ENCODE measurements at regions not wholly inside any gene's neighbourhood (a gene's known extent, or its start where the extent isn't known, plus 50 kb on each side); places are given as distances from the start of the nearest gene placed in this dataset.

DNA sequence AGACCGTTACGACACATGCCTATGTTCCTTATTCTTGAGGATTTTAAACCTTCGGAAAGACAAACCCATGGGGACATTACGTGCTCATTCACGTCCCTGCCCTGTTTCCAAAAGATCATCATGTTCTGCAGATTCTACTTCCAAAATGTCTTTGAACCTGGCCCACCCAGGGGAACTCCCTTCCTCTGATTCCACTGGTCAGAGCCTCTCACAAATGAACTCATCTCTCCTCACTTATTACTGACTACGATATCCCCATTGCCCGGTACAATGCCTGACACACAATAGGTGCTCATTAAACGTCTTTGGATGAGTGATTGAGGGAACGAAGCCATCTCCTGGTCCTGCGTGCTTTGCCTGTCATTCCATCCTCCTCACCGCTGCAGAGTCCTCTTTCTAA, 168.3 kb upstream of the RNF32 start:
- no peaks in the 10 kb centered on the region for H3K36me3 ChIP-seq (replicated peaks in 1 of 2; ENCODE audit: control insufficient read depth in 2 of 2, insufficient read depth in 2 of 2, low read length in 2 of 2)
- no peak overlapping the region for H2BK5ac ChIP-seq (ENCODE audit: low read length)
- no peak overlapping the region for H2BK12ac ChIP-seq (ENCODE audit: low read length)
- H2BK15ac ChIP-seq (ENCODE audit: low read length): no peak overlapping the region
- no peak overlapping the region for H3K27ac ChIP-seq (replicated peaks; ENCODE audit: low read length)
- H3K4me2 ChIP-seq (ENCODE audit: insufficient read depth, low read length, poor library complexity, severe bottlenecking): no peak overlapping the region
- H3K9me3 ChIP-seq (replicated peaks in 1 of 2; ENCODE audit: control insufficient read depth in 2 of 2, insufficient read depth in 1 of 2, low read depth in 1 of 2, low read length in 2 of 2): peaks cover 0 to 5% of the 10 kb centered on the region in 2 donors
- no peak overlapping the region for H3K4me3 ChIP-seq (ENCODE audit: low read length in 2 of 2)
- H3K27me3 ChIP-seq (ENCODE audit: control insufficient read depth in 3 of 3, insufficient read depth in 3 of 3, low read depth in 1 of 3, low read length in 3 of 3): peaks cover 0 to 3% (median 0%) of the 10 kb centered on the region in 3 experiments
- H3K9ac ChIP-seq (ENCODE audit: low read depth, low read length, poor library complexity): no peak overlapping the region
- no peak for DNase-seq (ENCODE audit: low spot score)
- H2BK120ac ChIP-seq (ENCODE audit: low read depth, low read length): no peak overlapping the region
- H4K8ac ChIP-seq (ENCODE audit: low read depth, low read length): no peak overlapping the region
- H4K91ac ChIP-seq (ENCODE audit: low read depth, low read length, poor library complexity): no peak overlapping the region
- H2AFZ ChIP-seq (ENCODE audit: low read length): no peak overlapping the region
- H3K14ac ChIP-seq (ENCODE audit: low read length): no peak overlapping the region
- H3K18ac ChIP-seq (ENCODE audit: low read length): no peak overlapping the region
- WGBS, 2 donors (ENCODE audit: extremely low coverage in 2 of 2, insufficient read length in 2 of 2, insufficient replicate concordance in 1 of 2): no CpG with 5 or more reads among the region's 11 CpGs
- no peak overlapping the region for H2AK5ac ChIP-seq (ENCODE audit: low read depth, low read length)
- no peak overlapping the region for H3K4ac ChIP-seq (ENCODE audit: low read length)
- H3K23ac ChIP-seq (ENCODE audit: low read depth, low read length, poor library complexity): no peak overlapping the region
- H3K4me1 ChIP-seq (ENCODE audit: control insufficient read depth in 2 of 2, insufficient read depth in 1 of 2, low read depth in 1 of 2, low read length in 2 of 2): peaks cover 0 to 12% of the 10 kb centered on the region in 2 donors
- H3K79me1 ChIP-seq (ENCODE audit: low read depth, low read length): no peaks in the 10 kb centered on the region

DNA sequence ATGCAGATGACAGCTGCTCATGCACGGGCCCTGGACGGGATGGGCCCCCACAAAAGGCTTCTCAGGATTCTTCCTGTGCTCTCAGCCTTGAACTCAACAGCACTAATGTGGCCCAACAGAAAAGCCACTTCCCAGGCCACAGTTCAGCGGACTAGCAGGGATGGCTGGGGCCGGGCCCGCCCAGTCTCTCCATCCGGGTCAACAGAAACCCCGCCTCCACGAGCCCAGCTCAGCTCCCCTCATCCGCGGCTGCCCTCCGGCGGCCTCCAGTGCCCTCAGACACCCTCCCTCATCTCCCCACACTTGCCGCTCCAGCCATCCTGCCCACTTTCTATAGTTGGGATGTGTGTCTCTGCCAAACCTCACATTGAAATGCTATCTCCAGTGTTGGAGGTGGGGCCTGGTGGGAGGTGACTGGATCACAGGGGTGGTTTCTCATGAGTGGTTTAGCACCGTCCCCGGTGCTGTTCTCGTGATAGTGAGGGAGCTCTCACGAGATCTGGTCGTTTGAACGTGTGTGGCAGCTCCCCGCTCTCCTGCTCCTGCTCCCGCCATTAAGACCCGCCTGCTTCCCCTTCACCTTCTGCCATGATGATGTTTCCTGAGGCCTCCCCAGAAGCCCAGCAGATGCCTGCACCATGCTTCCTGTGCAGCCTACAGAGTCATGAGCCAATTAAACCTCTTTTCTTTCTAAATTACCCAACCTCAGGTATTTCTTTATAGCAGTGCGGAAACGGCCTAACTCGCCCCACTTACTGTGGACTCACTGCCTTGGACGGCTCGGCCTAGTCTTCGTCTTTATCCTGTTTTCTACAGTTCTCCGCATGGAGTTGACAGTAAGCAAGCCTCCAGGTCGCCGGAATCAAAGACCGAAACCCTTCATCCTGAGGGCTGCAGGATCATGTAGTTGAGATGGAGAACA, 169.9 kb upstream of the RNF32 start:
- Histone ChIP-seq H3K23ac (ENCODE audit: low read depth, low read length, poor library complexity) (no peak overlapping the region), H3K4me3 (ENCODE audit: low read length in 2 of 2) (no peak overlapping the region), H3K4ac (ENCODE audit: low read length) (no peak overlapping the region), H3K14ac (ENCODE audit: low read length) (no peak overlapping the region), H3K79me1 (ENCODE audit: low read depth, low read length) (no peaks in the 10 kb centered on the region), H3K18ac (ENCODE audit: low read length) (no peak overlapping the region), H2BK120ac (ENCODE audit: low read depth, low read length) (no peak overlapping the region), H4K91ac (ENCODE audit: low read depth, low read length, poor library complexity) (no peak overlapping the region), H3K9ac (ENCODE audit: low read depth, low read length, poor library complexity) (no peak overlapping the region), H2BK5ac (ENCODE audit: low read length) (no peak overlapping the region), H3K4me1 (ENCODE audit: control insufficient read depth in 2 of 2, insufficient read depth in 1 of 2, low read depth in 1 of 2, low read length in 2 of 2) (peaks cover 0 to 6% of the 10 kb centered on the region in 2 donors), H3K9me3 (replicated peaks in 1 of 2; ENCODE audit: control insufficient read depth in 2 of 2, insufficient read depth in 1 of 2, low read depth in 1 of 2, low read length in 2 of 2) (peaks cover 0 to 5% of the 10 kb centered on the region in 2 donors), H3K27me3 (ENCODE audit: control insufficient read depth in 3 of 3, insufficient read depth in 3 of 3, low read depth in 1 of 3, low read length in 3 of 3) (peaks cover 0 to 10% (median 0%) of the 10 kb centered on the region in 3 experiments), H2BK12ac (ENCODE audit: low read length) (no peak overlapping the region), H3K36me3 (replicated peaks in 1 of 2; ENCODE audit: control insufficient read depth in 2 of 2, insufficient read depth in 2 of 2, low read length in 2 of 2) (no peaks in the 10 kb centered on the region), H2BK15ac (ENCODE audit: low read length) (no peak overlapping the region), H2AK5ac (ENCODE audit: low read depth, low read length) (no peak overlapping the region), H2AFZ (ENCODE audit: low read length) (no peak overlapping the region), H4K8ac (ENCODE audit: low read depth, low read length) (no peak overlapping the region), H3K4me2 (ENCODE audit: insufficient read depth, low read length, poor library complexity, severe bottlenecking) (no peak overlapping the region), H3K27ac (replicated peaks; ENCODE audit: low read length) (no peak overlapping the region)
- DNase-seq (ENCODE audit: low spot score): no peak
- no CpG with 5 or more reads among the region's 32 CpGs for WGBS, 2 donors (ENCODE audit: extremely low coverage in 2 of 2, insufficient read length in 2 of 2, insufficient replicate concordance in 1 of 2)

DNA sequence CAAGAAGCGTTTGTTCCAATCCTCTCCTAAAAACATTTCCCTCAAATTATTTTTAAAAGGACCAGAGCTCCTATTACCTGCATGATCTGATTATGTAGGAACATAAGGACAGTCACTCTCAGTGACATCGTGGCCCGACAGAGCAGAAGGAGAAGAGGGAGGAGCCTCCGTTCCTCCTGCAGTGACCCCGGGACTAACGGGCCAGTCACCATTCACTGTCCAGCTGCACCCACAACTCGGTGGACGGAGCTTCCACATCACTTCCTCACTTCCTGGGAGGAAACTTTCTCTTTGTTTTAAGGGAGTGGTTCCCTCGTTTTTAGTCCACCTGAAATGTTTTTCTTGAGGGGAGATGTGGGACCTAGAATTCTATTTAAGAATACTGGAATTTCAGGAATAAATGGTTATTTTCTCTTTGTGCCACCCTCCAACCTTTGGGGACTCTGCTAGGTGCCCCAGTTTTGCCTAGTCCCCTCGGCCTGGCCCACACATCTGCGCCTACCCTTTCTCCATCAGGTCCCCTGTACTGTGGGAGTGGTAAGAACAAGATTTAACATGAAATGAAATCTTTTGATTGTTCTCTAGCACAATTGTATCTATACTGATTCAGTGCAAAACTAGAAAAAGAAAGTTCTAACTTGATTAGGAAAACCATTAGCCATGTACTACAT, 173.5 kb upstream of the RNF32 start:
- WGBS, 2 donors (ENCODE audit: extremely low coverage in 2 of 2, insufficient read length in 2 of 2, insufficient replicate concordance in 1 of 2): no CpG with 5 or more reads among the region's 11 CpGs
- Histone ChIP-seq H3K9ac (ENCODE audit: low read depth, low read length, poor library complexity) (no peak overlapping the region), H2AFZ (ENCODE audit: low read length) (no peak overlapping the region), H4K8ac (ENCODE audit: low read depth, low read length) (no peak overlapping the region), H3K79me1 (ENCODE audit: low read depth, low read length) (no peaks in the 10 kb centered on the region), H3K4me1 (ENCODE audit: control insufficient read depth in 2 of 2, insufficient read depth in 1 of 2, low read depth in 1 of 2, low read length in 2 of 2) (no peaks in the 10 kb centered on the region), H2BK5ac (ENCODE audit: low read length) (no peak overlapping the region), H2BK12ac (ENCODE audit: low read length) (no peak overlapping the region), H2BK15ac (ENCODE audit: low read length) (no peak overlapping the region), H3K4me2 (ENCODE audit: insufficient read depth, low read length, poor library complexity, severe bottlenecking) (no peak overlapping the region), H3K36me3 (replicated peaks in 1 of 2; ENCODE audit: control insufficient read depth in 2 of 2, insufficient read depth in 2 of 2, low read length in 2 of 2) (no peaks in the 10 kb centered on the region), H3K4ac (ENCODE audit: low read length) (no peak overlapping the region), H3K23ac (ENCODE audit: low read depth, low read length, poor library complexity) (no peak overlapping the region), H3K27ac (replicated peaks; ENCODE audit: low read length) (no peak overlapping the region), H3K18ac (ENCODE audit: low read length) (no peak overlapping the region), H3K4me3 (ENCODE audit: low read length in 2 of 2) (no peak overlapping the region), H3K27me3 (ENCODE audit: control insufficient read depth in 3 of 3, insufficient read depth in 3 of 3, low read depth in 1 of 3, low read length in 3 of 3) (peaks cover 0 to 10% (median 0%) of the 10 kb centered on the region in 3 experiments), H3K14ac (ENCODE audit: low read length) (no peak overlapping the region), H4K91ac (ENCODE audit: low read depth, low read length, poor library complexity) (no peak overlapping the region), H2BK120ac (ENCODE audit: low read depth, low read length) (no peak overlapping the region), H2AK5ac (ENCODE audit: low read depth, low read length) (no peak overlapping the region), H3K9me3 (replicated peaks in 1 of 2; ENCODE audit: control insufficient read depth in 2 of 2, insufficient read depth in 1 of 2, low read depth in 1 of 2, low read length in 2 of 2) (no peaks in the 10 kb centered on the region)
- DNase-seq (ENCODE audit: low spot score): no peak

DNA sequence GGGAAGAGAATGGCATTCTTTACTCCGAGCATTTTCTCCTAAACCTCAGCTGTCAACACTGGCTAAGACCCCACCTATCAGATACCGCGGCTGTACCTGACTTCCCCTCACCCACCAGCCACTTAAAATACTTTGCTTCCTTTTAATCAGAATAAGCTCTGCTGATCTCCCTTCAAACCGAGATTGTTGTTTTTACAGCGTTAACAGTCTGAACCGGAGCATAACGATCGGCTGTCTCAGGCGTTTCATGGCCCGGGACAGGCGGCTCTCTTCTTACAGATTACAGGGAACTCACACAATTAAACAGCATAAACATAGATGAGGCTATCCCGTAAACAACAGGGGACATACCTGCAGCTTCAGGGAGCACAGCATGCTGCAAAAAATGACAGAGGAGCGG, 174.3 kb upstream of the RNF32 start:
- H3K4me1 ChIP-seq (ENCODE audit: control insufficient read depth in 2 of 2, insufficient read depth in 1 of 2, low read depth in 1 of 2, low read length in 2 of 2): no peaks in the 10 kb centered on the region
- no peak overlapping the region for H2AFZ ChIP-seq (ENCODE audit: low read length)
- H2BK5ac ChIP-seq (ENCODE audit: low read length): no peak overlapping the region

More for the DNA sequence above, 174.3 kb upstream of the RNF32 start:
- Histone ChIP-seq H3K14ac (ENCODE audit: low read length) (no peak overlapping the region), H3K9me3 (replicated peaks in 1 of 2; ENCODE audit: control insufficient read depth in 2 of 2, insufficient read depth in 1 of 2, low read depth in 1 of 2, low read length in 2 of 2) (no peaks in the 10 kb centered on the region), H4K91ac (ENCODE audit: low read depth, low read length, poor library complexity) (no peak overlapping the region), H4K8ac (ENCODE audit: low read depth, low read length) (no peak overlapping the region), H3K4me3 (ENCODE audit: low read length in 2 of 2) (no peak overlapping the region), H3K4ac (ENCODE audit: low read length) (no peak overlapping the region), H3K23ac (ENCODE audit: low read depth, low read length, poor library complexity) (no peak overlapping the region), H2BK15ac (ENCODE audit: low read length) (no peak overlapping the region), H3K4me2 (ENCODE audit: insufficient read depth, low read length, poor library complexity, severe bottlenecking) (no peak overlapping the region), H3K27ac (replicated peaks; ENCODE audit: low read length) (no peak overlapping the region), H2BK120ac (ENCODE audit: low read depth, low read length) (no peak overlapping the region), H3K18ac (ENCODE audit: low read length) (no peak overlapping the region), H2BK12ac (ENCODE audit: low read length) (no peak overlapping the region), H2AK5ac (ENCODE audit: low read depth, low read length) (no peak overlapping the region), H3K9ac (ENCODE audit: low read depth, low read length, poor library complexity) (no peak overlapping the region), H3K79me1 (ENCODE audit: low read depth, low read length) (no peaks in the 10 kb centered on the region), H3K36me3 (replicated peaks in 1 of 2; ENCODE audit: control insufficient read depth in 2 of 2, insufficient read depth in 2 of 2, low read length in 2 of 2) (no peaks in the 10 kb centered on the region), H3K27me3 (ENCODE audit: control insufficient read depth in 3 of 3, insufficient read depth in 3 of 3, low read depth in 1 of 3, low read length in 3 of 3) (peaks cover 0 to 10% (median 0%) of the 10 kb centered on the region in 3 experiments)
- whole genome bisulfite sequencing, 2 donors (ENCODE audit: extremely low coverage in 2 of 2, insufficient read length in 2 of 2, insufficient replicate concordance in 1 of 2): no CpG with 5 or more reads among the region's 13 CpGs
- DNase-seq (ENCODE audit: low spot score): no peak
